HEK293T (cell line): ENCODE measurements at regions not wholly inside any gene's neighbourhood (a gene's known extent, or its start where the extent isn't known, plus 50 kb on each side); places are given as distances from the start of the nearest gene placed in this dataset.

Experiments used
- FOXA1 ChIP-seq: fragments of 450-650 bp; IDR thresholded peaks from 2 replicates; pipeline ENCODE4 v1.6.1; 2016; ENCODE audit warnings: mild to moderate bottlenecking
- PKNOX1 ChIP-seq: fragments of 450-650 bp; IDR thresholded peaks from 2 replicates; pipeline ENCODE4 v1.6.1; 2016
- SP1 ChIP-seq: fragments of 450-650 bp; IDR thresholded peaks from 2 replicates; pipeline ENCODE4 v1.6.1; 2017

- TF ChIP-seq FOXA1 (no peak), PKNOX1 (no peak), SP1 (no peak)
Measured at GRCh38 chr7:138276891-138277290, 183.2 kb upstream of the TRIM24 start.
